NCI-H1092 (cell line): ENCODE measurements at regions not wholly inside any gene's neighbourhood (a gene's known extent, or its start where the extent isn't known, plus 50 kb on each side); places are given as distances from the start of the nearest gene placed in this dataset.
"Not testable (repeated sequence)": the region's sequence is repeated elsewhere in the genome, so short reads cannot be mapped to it uniquely, and the experiment has no call there.

ENCODE experiments used
- DNase-seq: peaks from one replicate; lab custom pipeline; 2025; lab: John Stamatoyannopoulos, UW

DNA sequence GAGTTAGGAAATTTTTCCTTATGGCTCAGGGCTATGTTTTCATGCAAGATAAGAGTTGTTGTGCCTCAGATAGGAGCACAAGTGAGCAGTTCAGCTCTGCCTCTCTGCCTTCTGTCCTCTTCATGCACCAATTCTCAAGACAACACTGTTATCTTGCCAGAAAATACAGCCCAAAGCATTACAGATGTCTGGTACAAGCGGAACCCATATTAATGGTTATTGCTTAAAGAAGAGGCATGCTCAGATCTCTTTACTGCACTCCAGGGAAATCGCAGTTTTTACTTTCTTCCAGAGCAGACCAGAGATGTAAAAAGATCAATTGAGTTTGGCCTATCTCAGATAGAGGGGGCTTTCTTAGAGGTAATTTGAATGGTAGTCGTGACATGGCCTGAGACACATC is 361.6 kb upstream of the WWC1 start:
- no peak for DNase-seq

DNA sequence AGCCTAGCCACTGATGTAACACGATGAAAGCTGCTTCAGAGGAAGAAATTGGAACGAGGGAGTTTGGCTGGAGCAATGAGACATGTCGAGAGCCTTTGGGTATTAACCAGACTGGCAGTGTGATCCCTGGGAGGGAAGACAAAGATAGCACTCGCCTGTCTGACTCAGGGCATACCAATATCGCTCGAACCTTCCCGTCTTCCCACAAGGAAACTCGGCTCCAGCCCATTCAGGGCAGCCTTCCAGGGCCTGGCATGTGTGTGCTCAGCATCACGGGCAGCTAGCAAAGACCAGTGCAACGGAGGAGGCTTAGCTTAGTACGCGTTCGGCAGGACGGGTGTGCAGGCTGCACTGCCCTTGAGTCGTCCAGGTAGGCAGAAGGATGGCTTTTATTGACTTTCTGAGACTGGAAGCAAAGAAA is 356.9 kb upstream of the WWC1 start:
- DNase-seq: no peak

DNA sequence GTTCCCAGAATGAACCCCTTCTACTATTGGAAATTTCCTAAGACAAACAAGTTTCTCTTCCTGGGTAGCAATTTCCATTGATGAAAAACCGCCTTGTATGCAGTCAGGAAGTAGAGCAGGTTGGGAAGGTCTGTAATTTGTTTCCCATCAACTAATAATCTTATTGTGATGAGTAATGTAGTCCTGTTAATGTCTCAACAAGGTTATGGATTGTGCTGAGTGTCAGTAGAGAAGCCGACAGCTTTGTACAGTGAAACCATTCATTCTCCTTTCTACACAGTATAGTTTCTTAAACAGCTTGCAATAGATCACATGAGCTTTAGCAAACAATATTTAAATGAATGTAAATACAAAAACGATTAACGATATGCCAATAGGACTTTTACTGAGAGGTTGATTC is 355.4 kb upstream of the WWC1 start:
- DNase-seq: no peak

DNA sequence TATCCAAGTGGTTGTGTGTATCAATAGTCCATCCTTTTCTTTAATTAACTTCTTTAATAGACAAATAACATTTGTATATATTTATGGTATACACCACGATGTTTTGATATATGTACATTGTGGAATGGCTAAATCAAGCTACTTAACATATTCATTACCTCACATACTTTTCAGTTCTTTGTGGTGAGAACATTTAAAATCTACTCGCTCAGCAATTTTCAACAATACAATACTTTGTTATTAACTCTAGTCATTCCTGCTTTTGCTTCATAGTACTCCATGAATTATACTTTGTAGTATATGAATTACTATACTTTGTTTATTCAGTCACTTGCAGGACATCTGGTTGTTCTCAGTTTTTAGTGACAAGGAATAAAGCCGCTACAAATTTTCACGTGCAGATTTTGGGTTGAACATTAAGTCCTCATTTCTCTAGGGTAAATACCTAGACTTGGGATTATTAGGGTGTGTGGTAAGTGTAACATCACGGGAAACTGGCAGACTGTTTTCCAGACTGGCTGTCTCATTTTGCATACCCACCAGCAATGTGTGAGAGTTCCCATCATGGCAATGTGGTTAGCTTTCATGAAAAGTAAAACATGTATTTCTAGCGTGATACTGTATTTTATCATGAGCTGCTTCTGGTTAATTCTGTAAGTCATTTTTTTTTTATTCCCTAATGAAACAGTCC is 354.4 kb upstream of the WWC1 start:
- DNase-seq: no peak

DNA sequence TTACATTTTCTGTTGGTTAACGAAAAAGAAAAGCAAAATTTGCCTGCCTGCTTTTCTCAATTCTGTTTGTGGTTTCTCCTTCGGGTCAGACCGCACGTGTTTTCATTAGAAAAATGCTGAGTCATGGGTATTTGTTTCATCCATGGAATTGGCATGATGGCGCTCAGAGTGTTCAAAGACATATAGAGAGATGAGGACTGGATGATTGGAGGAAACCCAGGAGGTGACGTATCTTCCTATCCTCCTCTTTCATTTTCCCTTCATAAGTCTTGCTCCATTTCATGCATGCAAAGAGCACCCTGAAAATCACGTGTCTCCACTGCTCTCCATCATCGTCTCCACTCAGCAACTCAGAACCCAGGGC is 353.8 kb upstream of the WWC1 start:
- DNase-seq: no peak

DNA sequence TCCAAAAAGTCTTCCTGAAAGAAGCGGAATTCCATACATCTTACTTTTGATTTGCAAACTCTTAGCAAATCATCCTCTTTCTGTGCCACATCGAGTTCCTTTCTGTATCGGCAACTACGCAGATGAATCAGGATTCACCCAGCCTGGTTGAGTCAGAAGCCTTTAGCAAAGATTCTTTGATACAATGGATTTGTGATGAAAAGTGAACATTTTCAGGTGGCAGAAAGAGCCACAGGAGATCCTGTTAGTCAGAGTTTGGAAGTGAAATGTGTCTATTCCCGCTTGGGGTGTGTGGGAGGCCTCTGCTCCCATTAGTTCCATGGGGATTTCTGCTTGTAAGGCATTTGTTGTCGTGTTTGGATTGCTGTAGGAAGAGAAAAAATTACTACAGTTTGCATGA is 351.8 kb upstream of the WWC1 start:
- no peak for DNase-seq

DNA sequence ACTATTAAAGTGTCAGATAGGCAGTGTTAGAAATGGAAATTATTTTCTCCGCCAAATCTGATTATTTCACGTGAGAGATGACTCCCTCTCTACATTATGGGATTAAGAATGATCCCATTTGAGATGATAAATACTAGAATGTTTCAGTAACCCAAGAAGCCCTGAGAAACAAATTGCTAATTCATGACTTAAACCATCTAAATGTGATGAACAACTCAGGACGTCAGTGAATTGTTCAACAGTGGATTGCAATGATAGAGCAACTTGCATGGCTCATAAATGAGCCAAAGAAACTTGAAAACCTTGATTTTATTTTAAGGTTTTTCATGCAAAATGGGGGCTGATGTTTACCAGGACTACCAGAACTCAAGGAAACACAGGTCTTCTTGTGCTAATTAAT is 350.5 kb upstream of the WWC1 start:
- DNase-seq: no peak

DNA sequence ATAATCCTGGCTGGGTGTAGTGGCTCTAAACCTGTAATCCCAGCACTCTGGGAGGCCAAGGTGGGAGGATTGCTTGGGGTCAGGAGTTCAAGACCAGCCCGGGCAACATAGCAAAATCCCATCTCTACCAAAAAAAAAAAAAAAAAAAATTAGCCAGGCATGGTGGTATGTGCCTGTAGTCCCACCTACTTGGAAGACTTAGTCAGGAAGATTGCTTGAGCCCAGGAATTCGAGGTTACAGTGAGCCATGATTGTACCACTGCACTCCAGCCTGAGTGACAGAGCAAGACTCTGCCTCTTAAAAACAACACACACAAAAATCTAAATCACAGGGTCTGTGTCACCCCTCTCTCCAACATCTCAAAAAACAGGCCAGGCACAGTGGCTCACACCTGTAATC is 349.9 kb upstream of the WWC1 start:
- not testable (repeated sequence) for DNase-seq

DNA sequence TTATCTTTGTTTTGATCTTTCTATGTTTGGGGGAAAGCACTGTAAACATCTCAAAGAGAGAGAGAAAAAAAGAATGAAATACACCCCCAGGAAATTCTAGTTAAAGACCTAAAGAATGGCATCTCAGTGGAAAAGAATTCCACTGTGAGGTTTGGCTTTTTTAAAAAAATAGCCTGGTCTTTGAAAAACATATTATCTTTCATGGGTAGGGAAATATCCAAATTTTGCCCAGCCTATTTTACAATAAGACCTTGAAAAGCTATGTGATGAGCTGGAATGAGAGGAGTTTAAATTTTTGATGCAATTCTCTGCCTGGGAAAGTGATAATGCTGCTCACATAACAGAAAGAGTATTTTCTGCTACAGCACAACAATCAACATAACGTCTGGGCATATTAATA is 348.1 kb upstream of the WWC1 start:
- no peak for DNase-seq

DNA sequence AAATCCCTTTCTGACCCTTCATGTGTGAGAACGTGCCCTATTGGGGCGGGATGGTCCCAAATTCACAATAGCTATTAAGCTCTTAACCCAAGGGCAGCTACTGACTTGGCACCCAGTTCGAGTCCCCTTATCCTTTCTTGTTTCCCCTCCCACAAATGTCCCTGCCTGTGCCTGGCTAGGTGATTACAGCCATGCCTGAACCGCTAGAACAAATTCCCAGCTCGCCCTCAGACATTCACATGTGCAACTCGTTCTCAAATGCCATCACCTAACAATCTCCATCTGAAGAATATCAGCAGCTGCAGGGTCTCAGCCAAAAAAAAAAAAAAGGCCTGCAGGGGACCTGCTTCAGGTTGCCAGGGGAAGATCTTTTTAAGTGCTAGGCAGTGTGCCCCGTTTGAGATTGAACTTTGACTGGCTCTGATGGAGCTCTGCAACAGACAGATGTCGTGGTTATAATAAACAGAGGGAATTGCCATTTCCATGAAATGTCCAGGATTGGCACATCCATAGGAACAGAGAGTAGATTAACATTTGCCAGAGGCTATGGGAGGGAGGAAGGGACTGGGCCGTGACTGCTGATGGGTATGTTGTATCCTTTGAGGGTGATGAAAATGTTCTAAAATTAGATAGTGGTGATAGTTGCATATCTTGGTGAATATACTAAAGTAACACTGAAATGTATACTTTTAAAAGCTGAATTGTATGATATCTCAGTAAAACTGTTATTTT is 347.2 kb upstream of the WWC1 start:
- no peak for DNase-seq

DNA sequence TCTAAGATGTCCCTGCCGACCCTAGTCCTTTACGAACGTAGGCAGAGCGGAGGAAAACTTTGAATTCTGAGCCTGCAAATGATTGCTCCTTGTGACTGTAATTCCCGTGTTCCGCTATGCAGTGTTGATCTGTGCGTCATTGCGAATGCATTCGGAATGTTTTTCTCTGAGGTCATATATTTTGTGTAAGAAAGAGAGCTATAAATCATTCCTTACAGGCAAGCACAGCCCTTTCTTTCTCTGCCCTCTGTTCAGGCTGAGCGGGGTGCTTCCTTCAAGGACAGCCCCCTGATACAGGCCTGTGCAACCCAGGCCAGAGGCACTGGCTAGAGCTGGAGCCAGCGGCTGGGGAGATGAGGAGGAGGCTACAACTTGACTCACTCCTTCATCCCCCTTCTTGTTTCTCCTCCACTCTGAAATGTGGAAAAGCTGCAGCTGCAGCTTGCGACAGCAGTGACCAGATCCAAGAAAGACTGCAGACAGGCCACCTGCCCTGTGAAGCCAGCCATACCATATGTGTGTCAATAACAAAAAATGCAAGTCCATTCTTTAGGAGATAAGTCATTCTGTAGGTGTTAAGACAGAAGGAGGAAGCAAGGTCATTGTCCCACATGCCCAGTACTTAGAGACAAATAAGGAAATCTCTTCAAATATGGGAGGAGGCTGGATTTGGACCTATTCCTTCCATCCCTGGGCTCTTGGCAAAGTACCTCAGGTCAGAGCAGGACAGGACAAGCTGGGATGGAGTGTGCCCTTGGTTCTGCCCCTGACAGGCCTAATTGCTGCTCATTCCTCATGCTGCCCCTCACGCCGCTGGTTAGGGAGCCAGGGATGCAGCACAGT is 345.7 kb upstream of the WWC1 start:
- no peak for DNase-seq

DNA sequence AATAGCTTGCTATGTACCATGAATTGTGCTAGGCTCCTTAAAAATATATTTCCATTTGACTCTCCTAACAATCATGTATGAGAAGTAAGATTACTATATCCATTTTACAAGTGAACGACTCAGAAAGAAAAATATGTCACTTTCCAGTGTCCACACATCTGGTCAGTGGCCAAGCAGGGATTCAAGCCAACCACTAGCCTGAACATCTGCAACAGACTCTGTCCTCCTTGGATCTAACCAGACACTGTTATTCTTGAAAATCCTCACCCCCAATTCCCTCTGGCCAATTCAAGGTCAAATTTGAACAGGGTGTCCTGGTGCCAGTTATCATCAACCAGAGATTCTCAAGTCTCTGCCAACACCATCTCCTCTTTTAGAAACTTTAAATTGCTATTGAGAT is 344.1 kb upstream of the WWC1 start:
- DNase-seq: no peak

DNA sequence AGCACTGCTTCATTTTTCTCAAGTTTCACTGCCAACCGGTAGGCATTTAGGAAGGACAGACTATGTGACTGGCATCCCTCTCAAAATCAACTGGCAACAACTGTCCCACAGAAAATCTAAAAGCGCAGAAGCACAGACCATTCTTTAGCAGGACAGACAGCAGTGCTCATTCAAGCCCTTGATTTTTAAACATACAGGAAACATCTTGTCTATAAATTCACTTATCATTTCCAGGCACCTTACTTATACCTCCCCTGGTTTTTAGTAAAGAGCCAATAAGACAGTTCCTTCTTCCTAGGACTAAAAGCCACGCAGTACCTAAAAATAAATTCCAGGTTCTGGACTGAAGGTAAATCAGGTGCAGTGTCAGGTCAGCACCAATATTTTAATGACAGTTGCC is 343.2 kb upstream of the WWC1 start:
- no peak for DNase-seq

DNA sequence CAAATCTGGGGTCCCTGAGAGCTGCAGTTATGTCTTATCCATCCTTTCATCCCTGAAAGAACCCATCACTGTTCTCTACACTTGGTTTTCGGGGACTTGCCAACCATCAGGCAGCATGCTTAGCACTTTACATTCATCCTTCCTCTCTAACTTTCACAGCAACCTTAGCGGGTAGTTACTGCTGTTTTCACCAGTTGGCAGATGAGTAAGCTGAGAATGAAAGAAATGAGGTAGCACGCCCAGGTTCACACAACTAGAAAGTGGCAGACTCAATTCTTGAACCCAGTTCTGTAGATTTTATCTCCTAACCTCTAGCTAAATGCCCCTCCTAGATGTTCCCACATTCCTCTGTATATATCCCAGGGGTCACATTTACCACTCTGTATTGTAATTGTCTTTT is 342.0 kb upstream of the WWC1 start:
- no peak for DNase-seq

DNA sequence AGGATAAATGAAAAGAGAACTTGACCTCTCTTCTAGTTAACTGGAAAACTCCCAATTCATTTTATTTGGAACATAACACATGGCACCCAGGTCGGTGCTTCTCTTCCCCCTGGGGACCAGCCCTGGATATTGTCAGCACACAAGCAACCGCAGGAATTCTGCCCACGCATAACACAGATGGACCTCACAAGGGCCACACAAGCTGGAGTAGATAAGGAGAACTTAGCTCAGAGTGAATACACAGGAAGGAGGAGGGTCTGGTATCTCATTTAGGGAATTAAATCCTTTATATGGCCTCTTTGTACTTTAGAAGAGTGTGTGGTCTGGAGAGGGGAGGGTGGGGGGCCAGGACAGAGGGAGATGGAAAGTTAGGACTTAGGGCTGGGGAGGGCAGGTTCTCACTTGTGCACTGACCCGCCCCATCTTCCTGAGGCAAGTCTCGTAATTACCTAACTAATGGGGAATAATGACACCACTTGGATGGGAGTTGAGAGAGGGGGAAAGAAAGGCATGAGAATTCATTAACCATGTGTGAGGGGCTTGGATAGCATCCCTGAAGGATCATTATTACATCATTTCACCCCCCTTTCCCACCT is 341.2 kb upstream of the WWC1 start:
- no peak for DNase-seq

DNA sequence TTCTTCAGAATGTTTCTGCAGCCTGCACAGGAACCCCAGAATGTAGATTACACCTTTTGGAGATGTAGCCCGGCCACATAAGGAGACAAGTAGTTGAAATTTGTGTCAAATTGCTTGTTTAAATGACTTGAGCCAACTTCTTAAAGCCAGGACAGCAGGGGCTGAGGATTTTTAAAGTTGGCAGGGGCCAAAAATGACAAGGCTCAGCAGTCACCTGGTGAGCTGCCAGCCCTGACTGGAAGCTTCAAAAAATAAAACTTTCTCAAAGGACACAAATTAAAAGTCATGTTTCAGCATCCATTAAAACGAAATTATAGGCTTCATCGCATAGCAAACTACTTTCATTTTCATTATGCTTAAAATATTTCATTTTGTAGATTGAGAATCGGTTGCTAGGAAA is 340.3 kb upstream of the WWC1 start:
- no peak for DNase-seq

DNA sequence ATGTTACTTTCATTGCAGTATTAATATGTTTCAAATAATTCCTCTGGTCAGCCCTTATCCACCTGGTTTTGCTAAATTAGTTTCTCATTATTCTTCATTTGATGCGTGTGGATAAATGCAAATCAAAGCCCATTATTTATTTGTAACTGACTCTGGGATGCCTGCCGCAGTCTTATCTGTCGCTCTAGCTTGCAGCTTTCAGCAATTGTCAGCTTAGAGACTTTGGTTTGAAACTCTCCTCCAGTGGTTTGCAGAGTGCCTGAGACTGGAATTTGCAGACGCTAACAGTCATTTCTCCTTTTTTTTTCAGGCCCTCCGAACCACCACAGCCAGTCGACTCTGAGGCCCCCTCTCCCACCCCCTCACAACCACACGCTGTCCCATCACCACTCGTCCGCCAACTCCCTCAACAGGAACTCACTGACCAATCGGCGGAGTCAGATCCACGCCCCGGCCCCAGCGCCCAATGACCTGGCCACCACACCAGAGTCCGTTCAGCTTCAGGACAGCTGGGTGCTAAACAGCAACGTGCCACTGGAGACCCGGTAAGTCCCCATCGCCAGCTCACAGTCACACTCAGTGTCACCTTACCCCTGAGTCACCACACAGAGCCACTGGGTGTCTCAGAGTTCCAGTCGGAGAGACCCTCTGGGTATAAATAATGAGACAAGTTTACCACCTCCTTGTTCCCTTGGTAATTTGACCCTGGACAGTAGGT is 339.0 kb upstream of the WWC1 start:
- no peak for DNase-seq

DNA sequence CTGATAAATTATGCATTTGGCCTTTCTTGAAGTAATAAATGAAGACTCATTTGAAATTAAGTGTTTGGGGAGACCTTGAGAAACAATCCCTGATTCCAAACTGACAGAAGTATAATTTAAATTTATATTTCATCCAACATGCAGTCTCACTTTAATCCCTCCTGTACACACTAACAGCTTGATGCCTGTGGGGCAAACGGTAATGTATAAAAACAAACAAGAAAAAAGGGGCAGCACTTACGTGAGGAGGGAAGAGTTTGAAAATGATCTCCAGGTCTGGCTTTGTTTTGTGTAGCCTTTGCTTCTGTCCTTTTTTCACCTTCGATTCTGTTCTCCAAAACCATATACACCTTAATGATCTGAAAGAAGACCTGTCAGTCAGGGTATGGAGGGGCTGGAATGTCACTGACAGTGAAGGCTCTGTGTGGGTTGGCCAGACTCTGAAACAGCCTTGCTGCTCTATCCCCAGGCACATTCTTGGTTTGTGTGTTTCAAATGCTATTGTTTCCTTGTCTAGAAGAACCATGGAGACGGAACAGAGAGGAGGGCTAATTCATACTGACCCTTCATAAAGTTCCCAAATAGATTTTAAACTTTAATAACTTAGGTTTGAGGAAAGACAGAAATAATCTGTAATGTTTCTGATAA is 338.2 kb upstream of the WWC1 start:
- no peak for DNase-seq

DNA sequence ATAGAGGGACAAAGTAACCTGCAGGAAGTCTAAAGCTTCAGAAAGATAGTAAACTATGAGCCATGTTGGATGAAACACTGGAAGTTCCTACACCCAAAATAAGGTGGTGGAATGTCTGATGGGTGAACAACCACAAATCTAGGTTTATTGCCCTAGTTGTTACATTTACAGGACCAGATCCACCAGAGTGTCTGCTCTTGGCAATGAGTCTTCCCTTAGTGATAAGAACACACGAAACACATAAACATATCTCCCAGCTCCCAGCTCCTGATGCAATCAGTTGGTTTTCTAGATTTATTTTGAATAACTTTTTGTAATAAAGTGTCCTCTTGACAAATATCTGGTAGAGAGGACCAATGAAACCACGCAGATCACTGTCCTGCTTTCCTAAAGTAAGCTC is 329.7 kb upstream of the WWC1 start:
- no peak for DNase-seq

DNA sequence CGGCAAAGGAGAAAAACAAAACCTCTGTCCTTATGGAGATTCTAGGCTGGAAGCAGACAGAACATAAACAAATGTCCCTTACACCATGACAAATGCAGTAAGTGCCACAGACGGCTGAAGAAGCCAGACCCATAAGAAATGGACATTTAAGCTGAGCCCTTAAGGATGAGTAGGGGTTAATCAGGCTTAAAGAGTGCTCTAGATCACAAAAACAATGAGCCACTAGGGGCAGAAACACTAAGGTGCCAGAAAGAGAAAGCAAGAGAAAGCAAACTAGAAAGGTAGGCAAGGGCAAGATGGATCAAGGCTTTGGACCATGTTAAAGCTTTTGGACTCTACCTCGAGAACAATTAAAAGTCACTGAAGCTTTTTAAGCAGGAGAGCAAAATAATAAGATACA is 326.9 kb upstream of the WWC1 start:
- no peak for DNase-seq

DNA sequence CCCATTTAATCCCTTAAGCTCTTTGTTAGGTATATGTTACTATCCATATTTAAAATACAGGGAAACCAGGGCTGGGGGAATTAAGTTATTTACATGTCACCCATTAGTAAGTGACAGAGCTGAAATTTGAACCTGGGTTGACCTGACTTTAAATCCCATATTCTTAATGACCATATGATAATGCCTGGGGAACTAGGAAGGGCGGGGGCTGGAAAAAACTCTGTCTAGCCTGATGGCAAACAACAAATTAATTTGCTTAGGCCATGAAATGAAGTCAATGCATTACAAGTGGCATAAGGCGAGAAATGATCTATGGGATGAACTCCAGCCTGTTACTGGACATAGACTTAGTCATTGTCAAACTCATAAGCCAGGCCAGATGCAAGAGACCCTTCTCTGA is 325.7 kb upstream of the WWC1 start:
- no peak for DNase-seq

DNA sequence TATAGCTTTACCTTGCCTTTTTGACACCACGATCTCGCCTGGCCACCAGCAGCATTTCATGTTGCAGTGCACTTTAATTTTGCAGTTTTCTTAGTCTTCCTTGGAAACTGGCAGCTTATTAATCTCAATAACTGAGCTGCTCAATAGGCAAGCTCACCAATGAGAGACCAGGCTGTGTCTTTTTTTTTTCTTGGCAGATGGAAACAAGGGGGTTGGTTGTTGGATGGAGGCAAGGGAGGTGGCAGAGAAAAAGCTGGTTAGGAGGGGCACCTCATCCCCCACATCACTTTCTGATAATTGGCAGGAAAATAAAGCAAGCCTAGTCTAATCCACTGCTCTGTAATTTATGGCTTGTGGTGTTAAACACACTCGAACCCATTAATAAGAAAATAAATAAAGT is 324.5 kb upstream of the WWC1 start:
- no peak for DNase-seq
